ENCODE measurements at regions not wholly inside any gene's neighbourhood (a gene's known extent, or its start where the extent isn't known, plus 50 kb on each side); places are given as distances from the start of the nearest gene placed in this dataset.

DNA sequence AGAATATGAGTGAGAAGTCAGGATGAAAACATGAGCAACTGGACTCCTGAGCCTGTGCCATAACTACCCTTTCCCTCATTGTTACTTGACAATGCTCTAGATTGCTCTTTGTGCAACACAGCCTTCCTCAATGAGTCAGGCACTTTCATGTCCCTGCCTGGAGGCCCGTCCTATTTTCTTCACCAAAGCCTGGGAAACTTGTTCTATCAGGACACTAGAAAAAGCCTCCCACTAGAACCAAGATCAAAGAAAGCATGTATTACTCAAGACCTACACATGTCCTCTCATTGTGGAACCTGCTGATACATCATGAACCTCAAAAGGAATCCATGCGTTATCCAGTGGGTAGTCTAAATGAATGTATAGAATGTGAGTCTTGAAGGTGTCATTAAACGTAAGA is 624.5 kb downstream of the TOX3 start:
- TF ChIP-seq, protein P1, sequence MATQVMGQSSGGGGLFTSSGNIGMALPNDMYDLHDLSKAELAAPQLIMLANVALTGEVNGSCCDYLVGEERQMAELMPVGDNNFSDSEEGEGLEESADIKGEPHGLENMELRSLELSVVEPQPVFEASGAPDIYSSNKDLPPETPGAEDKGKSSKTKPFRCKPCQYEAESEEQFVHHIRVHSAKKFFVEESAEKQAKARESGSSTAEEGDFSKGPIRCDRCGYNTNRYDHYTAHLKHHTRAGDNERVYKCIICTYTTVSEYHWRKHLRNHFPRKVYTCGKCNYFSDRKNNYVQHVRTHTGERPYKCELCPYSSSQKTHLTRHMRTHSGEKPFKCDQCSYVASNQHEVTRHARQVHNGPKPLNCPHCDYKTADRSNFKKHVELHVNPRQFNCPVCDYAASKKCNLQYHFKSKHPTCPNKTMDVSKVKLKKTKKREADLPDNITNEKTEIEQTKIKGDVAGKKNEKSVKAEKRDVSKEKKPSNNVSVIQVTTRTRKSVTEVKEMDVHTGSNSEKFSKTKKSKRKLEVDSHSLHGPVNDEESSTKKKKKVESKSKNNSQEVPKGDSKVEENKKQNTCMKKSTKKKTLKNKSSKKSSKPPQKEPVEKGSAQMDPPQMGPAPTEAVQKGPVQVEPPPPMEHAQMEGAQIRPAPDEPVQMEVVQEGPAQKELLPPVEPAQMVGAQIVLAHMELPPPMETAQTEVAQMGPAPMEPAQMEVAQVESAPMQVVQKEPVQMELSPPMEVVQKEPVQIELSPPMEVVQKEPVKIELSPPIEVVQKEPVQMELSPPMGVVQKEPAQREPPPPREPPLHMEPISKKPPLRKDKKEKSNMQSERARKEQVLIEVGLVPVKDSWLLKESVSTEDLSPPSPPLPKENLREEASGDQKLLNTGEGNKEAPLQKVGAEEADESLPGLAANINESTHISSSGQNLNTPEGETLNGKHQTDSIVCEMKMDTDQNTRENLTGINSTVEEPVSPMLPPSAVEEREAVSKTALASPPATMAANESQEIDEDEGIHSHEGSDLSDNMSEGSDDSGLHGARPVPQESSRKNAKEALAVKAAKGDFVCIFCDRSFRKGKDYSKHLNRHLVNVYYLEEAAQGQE (IDR thresholded peaks at IDR 0.05; ENCODE audit: insufficient replicate concordance, low read depth) = no peak
- no peak overlapping the region for H3K27ac ChIP-seq (replicated peaks)

GRCh38 chr16:51919736-51920135 is 627.2 kb downstream of the TOX3 start:
- TF ChIP-seq, protein P2, sequence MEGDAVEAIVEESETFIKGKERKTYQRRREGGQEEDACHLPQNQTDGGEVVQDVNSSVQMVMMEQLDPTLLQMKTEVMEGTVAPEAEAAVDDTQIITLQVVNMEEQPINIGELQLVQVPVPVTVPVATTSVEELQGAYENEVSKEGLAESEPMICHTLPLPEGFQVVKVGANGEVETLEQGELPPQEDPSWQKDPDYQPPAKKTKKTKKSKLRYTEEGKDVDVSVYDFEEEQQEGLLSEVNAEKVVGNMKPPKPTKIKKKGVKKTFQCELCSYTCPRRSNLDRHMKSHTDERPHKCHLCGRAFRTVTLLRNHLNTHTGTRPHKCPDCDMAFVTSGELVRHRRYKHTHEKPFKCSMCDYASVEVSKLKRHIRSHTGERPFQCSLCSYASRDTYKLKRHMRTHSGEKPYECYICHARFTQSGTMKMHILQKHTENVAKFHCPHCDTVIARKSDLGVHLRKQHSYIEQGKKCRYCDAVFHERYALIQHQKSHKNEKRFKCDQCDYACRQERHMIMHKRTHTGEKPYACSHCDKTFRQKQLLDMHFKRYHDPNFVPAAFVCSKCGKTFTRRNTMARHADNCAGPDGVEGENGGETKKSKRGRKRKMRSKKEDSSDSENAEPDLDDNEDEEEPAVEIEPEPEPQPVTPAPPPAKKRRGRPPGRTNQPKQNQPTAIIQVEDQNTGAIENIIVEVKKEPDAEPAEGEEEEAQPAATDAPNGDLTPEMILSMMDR (IDR thresholded peaks at IDR 0.05; ENCODE audit: insufficient read depth, low read length) = no peak
- TF ChIP-seq POLR2AphosphoS5 (IDR thresholded peaks at IDR 0.05; ENCODE audit: low read depth) (no peak), SPI1 (IDR thresholded peaks at IDR 0.05; ENCODE audit: borderline replicate concordance, low read depth) (no peak), GABPA (IDR thresholded peaks at IDR 0.05; ENCODE audit: low read depth) (no peak)
- TF ChIP-seq, protein P1 (IDR thresholded peaks at IDR 0.05; ENCODE audit: insufficient replicate concordance, low read depth) = no peak
- no peaks in the 10 kb centered on the region for H3K27me3 ChIP-seq (ENCODE audit: insufficient read depth, poor library complexity, severe bottlenecking)
- H3K4me3 ChIP-seq (replicated peaks; ENCODE audit: insufficient read depth, low read length) = no peak overlapping the region
- H3K27ac ChIP-seq (replicated peaks) = no peak overlapping the region
- DNase-seq (ENCODE audit: low read depth in 1 of 2, low spot score in 1 of 2) = no peak

More for the DNA sequence above, 624.5 kb downstream of the TOX3 start:
- Histone ChIP-seq H3K27me3 (ENCODE audit: insufficient read depth, poor library complexity, severe bottlenecking) (no peaks in the 10 kb centered on the region), H3K4me3 (replicated peaks; ENCODE audit: insufficient read depth, low read length) (no peak overlapping the region)
- DNase-seq (ENCODE audit: low read depth in 1 of 2, low spot score in 1 of 2) = no peak

DNA sequence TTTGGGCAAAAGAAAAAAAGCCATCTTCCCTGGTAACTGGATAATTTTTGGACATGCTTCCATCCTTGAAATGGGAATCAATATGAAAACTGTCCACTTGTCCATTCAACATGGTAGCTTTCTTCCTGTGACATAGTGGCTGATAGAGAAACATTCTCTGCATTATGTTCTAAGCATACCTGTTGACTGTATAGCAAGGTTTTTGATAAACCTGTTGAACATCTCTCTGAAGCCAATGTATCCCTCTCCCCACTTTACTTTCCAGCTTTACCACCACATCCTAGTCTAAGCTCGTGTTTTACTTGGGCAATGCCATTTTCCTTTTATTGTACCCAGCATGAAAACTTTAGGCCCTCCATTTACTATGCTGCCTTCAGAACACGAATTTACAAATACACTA is 630.1 kb downstream of the TOX3 start:
- no peak for DNase-seq (ENCODE audit: low read depth in 1 of 2, low spot score in 1 of 2)
- no peak overlapping the region for H3K27ac ChIP-seq (replicated peaks)
- no peaks in the 10 kb centered on the region for H3K27me3 ChIP-seq (ENCODE audit: insufficient read depth, poor library complexity, severe bottlenecking)
- TF ChIP-seq SPI1 (IDR thresholded peaks at IDR 0.05; ENCODE audit: borderline replicate concordance, low read depth) (no peak), GABPA (IDR thresholded peaks at IDR 0.05; ENCODE audit: low read depth) (no peak), POLR2AphosphoS5 (IDR thresholded peaks at IDR 0.05; ENCODE audit: low read depth) (no peak)
- TF ChIP-seq, protein P1 (IDR thresholded peaks at IDR 0.05; ENCODE audit: insufficient replicate concordance, low read depth) = no peak
- TF ChIP-seq, protein P2 (IDR thresholded peaks at IDR 0.05; ENCODE audit: insufficient read depth, low read length) = no peak
- no peak overlapping the region for H3K4me3 ChIP-seq (replicated peaks; ENCODE audit: insufficient read depth, low read length)

DNA sequence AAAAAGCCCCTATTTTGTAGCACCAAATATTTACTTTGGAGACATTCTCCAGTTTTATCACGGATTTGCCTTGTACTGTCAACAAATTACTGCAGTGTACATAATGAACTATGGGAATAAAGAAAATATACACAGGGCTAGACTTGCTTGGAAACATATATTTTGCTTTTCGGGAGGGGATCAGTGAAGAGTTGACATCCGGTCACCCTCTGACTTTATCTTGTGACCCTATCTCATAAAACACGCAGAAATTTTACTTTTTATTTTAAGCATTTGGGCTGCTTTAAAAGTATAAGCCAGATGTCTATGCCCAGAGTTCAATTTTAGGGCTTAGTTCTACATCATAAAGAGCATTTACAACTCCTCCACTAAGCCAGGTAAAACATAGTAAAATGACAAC is 630.7 kb downstream of the TOX3 start:
- Histone ChIP-seq H3K27ac (replicated peaks) (no peak overlapping the region), H3K27me3 (ENCODE audit: insufficient read depth, poor library complexity, severe bottlenecking) (no peaks in the 10 kb centered on the region), H3K4me3 (replicated peaks; ENCODE audit: insufficient read depth, low read length) (no peak overlapping the region)
- TF ChIP-seq, protein P1 (IDR thresholded peaks at IDR 0.05; ENCODE audit: insufficient replicate concordance, low read depth) = no peak
- TF ChIP-seq GABPA (IDR thresholded peaks at IDR 0.05; ENCODE audit: low read depth) = no peak
- no peak for TF ChIP-seq POLR2AphosphoS5 (IDR thresholded peaks at IDR 0.05; ENCODE audit: low read depth)
- no peak for DNase-seq (ENCODE audit: low read depth in 1 of 2, low spot score in 1 of 2)

Measured in HL-60 (cell line).